ENCODE measurements at regions not wholly inside any gene's neighbourhood (a gene's known extent, or its start where the extent isn't known, plus 50 kb on each side); places are given as distances from the start of the nearest gene placed in this dataset.

GRCh38 chr5:116695681-116696080 is 121.1 kb upstream of the SEMA6A start:
- DNase-seq (ENCODE audit: low read depth), result no peak

GRCh38 chr5:116686438-116686837 is 111.8 kb upstream of the SEMA6A start:
- DNase-seq (ENCODE audit: low read depth), result no peak

- DNase-seq (ENCODE audit: low read depth), result no peak
Observed at GRCh38 chr5:116685931-116686330, 111.3 kb upstream of the SEMA6A start.

- no peak for DNase-seq (ENCODE audit: low read depth)
Observed at GRCh38 chr5:116685069-116685468, 110.4 kb upstream of the SEMA6A start.

- DNase-seq (ENCODE audit: low read depth), result no peak
Observed at GRCh38 chr5:116681334-116682013, 106.9 kb upstream of the SEMA6A start.

- DNase-seq (ENCODE audit: low read depth), result no peak
Observed at GRCh38 chr5:116675626-116675910, 100.9 kb upstream of the SEMA6A start.

- DNase-seq (ENCODE audit: low read depth), result no peak
Observed at GRCh38 chr5:116674881-116675625, 100.4 kb upstream of the SEMA6A start.

GRCh38 chr5:116673453-116673852 is 98.8 kb upstream of the SEMA6A start:
- DNase-seq (ENCODE audit: low read depth), result no peak

GRCh38 chr5:116672203-116672602 is 97.6 kb upstream of the SEMA6A start:
- DNase-seq (ENCODE audit: low read depth), result no peak

- DNase-seq (ENCODE audit: low read depth), result no peak
Observed at GRCh38 chr5:116671211-116671736, 96.7 kb upstream of the SEMA6A start.

GRCh38 chr5:116669261-116670031 is 94.8 kb upstream of the SEMA6A start:
- no peak for DNase-seq (ENCODE audit: low read depth)

- no peak for DNase-seq (ENCODE audit: low read depth)
Observed at GRCh38 chr5:116668390-116668789, 93.8 kb upstream of the SEMA6A start.

- DNase-seq (ENCODE audit: low read depth), result no peak
Observed at GRCh38 chr5:116666901-116667300, 92.3 kb upstream of the SEMA6A start.

- no peak for DNase-seq (ENCODE audit: low read depth)
Observed at GRCh38 chr5:116664988-116665387, 90.4 kb upstream of the SEMA6A start.

GRCh38 chr5:116663081-116663480 is 88.5 kb upstream of the SEMA6A start:
- DNase-seq (ENCODE audit: low read depth), result no peak

GRCh38 chr5:116661419-116661818 is 86.8 kb upstream of the SEMA6A start:
- no peak for DNase-seq (ENCODE audit: low read depth)

- no peak for DNase-seq (ENCODE audit: low read depth)
Observed at GRCh38 chr5:116660929-116661328, 86.3 kb upstream of the SEMA6A start.

GRCh38 chr5:116658830-116659229 is 84.2 kb upstream of the SEMA6A start:
- no peak for DNase-seq (ENCODE audit: low read depth)

GRCh38 chr5:116658141-116658540 is 83.5 kb upstream of the SEMA6A start:
- no peak for DNase-seq (ENCODE audit: low read depth)

- DNase-seq (ENCODE audit: low read depth), result no peak
Observed at GRCh38 chr5:116655431-116655830, 80.8 kb upstream of the SEMA6A start.

- no peak for DNase-seq (ENCODE audit: low read depth)
Observed at GRCh38 chr5:116654925-116655324, 80.3 kb upstream of the SEMA6A start.

GRCh38 chr5:116652903-116653302 is 78.3 kb upstream of the SEMA6A start:
- DNase-seq (ENCODE audit: low read depth), result no peak

- DNase-seq (ENCODE audit: low read depth), result peak; percentile 3
Observed at GRCh38 chr5:116652196-116652729, 77.6 kb upstream of the SEMA6A start.
